Fibroblast of villous mesenchyme (primary cell): ENCODE measurements at regions not wholly inside any gene's neighbourhood (a gene's known extent, or its start where the extent isn't known, plus 50 kb on each side); places are given as distances from the start of the nearest gene placed in this dataset.

Source experiments
- DNase-seq: peaks from one replicate; pipeline ENCODE4 v3.0.0-alpha.2; 2010; ENCODE audit warnings: low read depth
- H3K4me3 ChIP-seq: 2 replicates; pipeline ENCODE4 v1.5.1; 2011; ENCODE audit warnings: low read depth, mild to moderate bottlenecking, low read length
- TF ChIP-seq, protein P1 (sequence below): IDR thresholded peaks from 2 replicates; pipeline ENCODE4 v1.5.1; 2012; ENCODE audit warnings: low read depth, mild to moderate bottlenecking, low read length; ENCODE audit not compliant: insufficient read depth

DNA sequence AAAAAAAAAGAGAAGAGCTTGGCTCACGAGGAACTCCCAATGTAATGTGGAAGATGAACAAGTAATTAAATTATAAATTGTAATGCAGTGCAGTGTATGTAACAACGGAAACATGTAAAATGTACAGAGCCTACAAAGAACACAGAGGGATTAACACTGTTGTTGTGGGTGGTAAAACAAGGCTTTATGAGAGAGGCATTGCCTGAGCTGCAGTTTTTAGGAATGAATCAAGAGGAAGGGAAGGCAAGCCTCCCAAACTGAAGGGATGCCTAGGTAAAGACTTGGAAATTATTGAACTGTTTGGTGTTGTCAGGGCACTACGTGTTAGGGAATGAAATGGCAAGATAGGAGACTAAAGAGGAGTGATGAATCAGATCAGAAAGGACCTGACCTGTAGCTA, 213.7 kb downstream of the HTR7 start:
- TF ChIP-seq, protein P1, sequence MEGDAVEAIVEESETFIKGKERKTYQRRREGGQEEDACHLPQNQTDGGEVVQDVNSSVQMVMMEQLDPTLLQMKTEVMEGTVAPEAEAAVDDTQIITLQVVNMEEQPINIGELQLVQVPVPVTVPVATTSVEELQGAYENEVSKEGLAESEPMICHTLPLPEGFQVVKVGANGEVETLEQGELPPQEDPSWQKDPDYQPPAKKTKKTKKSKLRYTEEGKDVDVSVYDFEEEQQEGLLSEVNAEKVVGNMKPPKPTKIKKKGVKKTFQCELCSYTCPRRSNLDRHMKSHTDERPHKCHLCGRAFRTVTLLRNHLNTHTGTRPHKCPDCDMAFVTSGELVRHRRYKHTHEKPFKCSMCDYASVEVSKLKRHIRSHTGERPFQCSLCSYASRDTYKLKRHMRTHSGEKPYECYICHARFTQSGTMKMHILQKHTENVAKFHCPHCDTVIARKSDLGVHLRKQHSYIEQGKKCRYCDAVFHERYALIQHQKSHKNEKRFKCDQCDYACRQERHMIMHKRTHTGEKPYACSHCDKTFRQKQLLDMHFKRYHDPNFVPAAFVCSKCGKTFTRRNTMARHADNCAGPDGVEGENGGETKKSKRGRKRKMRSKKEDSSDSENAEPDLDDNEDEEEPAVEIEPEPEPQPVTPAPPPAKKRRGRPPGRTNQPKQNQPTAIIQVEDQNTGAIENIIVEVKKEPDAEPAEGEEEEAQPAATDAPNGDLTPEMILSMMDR, result no peak
- H3K4me3 ChIP-seq, result no peak overlapping the region
- DNase-seq, result no peak

DNA sequence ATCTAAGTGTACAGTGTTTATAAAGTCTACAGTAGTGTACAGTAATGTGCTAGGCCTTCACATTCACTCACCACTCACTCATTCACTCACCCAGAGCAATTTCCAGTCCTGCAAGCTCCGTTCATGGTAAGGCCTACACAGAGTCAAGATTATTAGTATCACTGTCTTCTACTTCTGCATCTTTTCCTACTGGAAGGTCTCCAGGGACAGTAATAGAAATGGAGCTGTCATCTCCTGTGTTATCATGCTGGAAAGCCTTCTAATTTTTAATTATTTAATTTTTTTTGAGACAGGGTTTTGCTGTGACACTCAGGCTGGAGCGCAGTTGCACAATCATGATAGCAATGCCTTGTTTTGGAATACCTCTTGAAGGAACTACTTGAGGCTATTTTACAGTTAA, 207.0 kb downstream of the HTR7 start:
- DNase-seq, result no peak
- TF ChIP-seq, protein P1, result no peak
- H3K4me3 ChIP-seq, result no peak overlapping the region

DNA sequence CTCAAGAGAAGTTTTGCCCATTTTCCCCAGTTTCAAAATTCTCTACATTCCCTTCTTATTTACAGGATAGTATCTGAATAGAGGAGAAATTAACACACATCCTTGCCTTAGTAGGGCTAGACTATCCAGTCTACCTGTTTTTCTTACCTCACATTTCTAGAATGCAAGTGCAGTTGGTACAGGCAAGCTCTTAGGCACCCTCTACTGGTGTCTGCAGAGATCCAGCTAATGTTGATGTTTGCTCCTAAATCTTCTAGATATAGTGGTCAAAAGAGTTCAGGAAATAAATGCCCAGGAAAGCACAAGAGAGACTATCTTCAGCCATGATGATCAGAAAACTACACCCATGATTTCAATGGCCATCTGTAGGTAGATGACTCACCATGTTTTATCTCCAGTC, 205.3 kb downstream of the HTR7 start:
- peak; percentile 38 for DNase-seq
- H3K4me3 ChIP-seq, result no peak overlapping the region
- TF ChIP-seq, protein P1, result peak; percentile 61

DNA sequence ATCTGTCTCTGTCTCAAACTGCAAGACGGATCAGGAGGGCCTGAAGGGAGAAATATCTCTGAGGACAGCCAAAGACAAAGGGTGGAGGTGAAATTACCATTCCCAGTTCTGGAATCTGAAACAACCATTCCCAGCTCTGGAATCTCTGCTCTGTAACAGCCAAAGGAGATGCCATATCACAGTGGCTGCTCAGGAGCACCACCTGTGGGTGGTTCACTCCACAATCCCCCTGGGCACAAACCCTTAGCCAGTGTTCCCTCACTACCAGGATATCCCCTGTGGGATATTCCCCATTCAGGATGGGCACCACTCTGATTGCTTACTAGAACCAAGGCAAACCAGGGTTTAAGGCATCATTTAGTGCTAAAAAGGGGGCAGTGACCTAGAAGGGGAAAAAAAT, 199.0 kb downstream of the HTR7 start:
- TF ChIP-seq, protein P1, result peak; percentile 35
- DNase-seq, result no peak
- no peak overlapping the region for H3K4me3 ChIP-seq

DNA sequence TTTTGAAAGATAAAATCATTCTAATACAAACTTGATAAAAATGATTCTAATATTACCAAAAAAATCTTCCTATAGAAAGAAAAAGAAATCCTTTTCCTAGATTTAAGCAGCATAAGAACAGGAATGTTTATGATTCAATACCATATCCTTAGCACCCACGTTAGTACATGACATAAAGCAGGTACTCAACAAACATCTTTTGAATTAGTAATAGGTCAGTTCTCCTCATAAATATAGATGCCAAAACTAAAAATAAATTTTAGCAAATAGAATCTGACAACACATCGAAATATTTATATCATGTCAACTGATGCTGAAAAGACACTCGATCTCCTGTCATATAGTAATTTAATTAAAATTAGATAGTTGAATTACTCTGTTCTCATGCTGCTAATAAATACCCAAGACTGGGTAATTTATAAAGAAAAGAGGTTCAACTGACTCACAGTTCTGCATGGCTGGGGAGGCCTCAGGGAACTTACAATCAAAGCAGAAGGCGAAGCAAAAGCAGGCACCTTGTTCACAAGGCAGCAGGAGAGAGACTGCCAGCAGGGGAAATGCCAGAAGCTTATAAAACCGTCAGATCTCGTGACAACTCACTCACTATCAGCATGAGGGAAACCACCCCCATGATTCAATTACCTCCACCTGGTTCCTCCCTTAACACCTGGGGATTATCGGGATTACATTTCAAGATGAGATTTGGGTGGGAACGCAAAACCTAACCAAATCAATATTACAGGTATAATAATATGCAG, 191.8 kb downstream of the HTR7 start:
- TF ChIP-seq, protein P1, result no peak
- no peak overlapping the region for H3K4me3 ChIP-seq
- no peak for DNase-seq

DNA sequence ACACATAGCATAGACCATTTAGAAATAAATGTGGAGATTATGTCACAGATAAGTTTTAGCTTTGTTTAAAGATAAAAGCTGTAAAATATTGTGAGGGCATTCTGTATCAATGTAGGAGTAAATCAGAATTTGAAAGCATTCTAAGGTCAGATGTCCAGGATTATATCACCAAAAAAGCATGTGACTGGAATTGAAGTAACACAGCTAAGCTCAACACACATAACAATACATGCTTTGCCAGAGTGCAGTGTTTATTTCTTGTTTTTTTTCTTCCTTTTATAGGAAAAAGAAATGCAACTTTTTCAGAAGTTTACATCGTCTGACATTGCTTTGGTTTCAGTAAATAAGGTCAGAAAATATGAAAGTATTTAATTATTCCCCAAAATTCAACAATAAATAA, 183.4 kb downstream of the HTR7 start:
- DNase-seq, result no peak
- H3K4me3 ChIP-seq, result no peak overlapping the region
- TF ChIP-seq, protein P1, result no peak

DNA sequence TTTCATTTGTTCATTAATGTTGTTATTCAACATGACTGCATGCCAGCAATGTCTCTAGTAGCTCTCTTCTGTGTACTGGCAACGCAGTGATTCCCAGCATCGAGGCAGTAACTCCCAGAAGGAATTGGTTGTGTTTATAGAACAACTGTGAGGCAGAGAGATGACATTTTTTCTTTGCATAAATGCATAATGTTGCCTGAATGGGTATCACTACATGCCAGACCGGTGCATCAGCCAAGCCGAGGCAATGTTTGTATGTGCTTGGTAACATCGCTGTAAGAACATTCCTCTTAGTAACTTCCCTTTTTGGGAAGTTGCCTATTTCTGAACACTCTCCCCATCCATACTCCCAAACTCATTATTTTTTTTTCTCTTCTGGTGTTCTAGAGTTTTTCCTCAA, 182.9 kb downstream of the HTR7 start:
- TF ChIP-seq, protein P1, result no peak
- no peak overlapping the region for H3K4me3 ChIP-seq

More for the DNA sequence above, 182.9 kb downstream of the HTR7 start:
- peak; percentile 70 for DNase-seq
